Smooth muscle cell (in vitro differentiated cells): ENCODE measurements at regions not wholly inside any gene's neighbourhood (a gene's known extent, or its start where the extent isn't known, plus 50 kb on each side); places are given as distances from the start of the nearest gene placed in this dataset.

ENCODE experiments used
- DNase-seq: peaks from one replicate; lab custom pipeline; 2025; ENCODE audit not compliant: unreplicated experiment; lab: John Stamatoyannopoulos, UW
- H2AFZ ChIP-seq: fragments of 200-600 bp; sonication (generic); 2 replicates; pipeline ENCODE4 v1.6.0; 2016; ENCODE audit warnings: antibody characterized with exemption, low read depth, mild to moderate bottlenecking
- H3F3A ChIP-seq: fragments of 200-600 bp; sonication (generic); 2 replicates; pipeline ENCODE4 v1.6.0; 2017; ENCODE audit warnings: antibody characterized with exemption, low read depth
- H3K27ac ChIP-seq: fragments of 200-600 bp; sonication (generic); 2 replicates; pipeline ENCODE4 v1.5.1; 2016; ENCODE audit warnings: low read depth, mild to moderate bottlenecking
- H3K27me3 ChIP-seq: fragments of 200-600 bp; sonication (generic); 2 replicates; pipeline ENCODE4 v1.6.1; 2016; ENCODE audit warnings: low read depth, mild to moderate bottlenecking
- H3K36me3 ChIP-seq: fragments of 200-600 bp; sonication (generic); 2 replicates; pipeline ENCODE4 v1.5.1; 2016; ENCODE audit warnings: low read depth
- H3K4me1 ChIP-seq: fragments of 200-600 bp; sonication (generic); 2 replicates; pipeline ENCODE4 v1.5.1; 2016; ENCODE audit warnings: low read depth
- H3K4me2 ChIP-seq: fragments of 200-600 bp; sonication (generic); 2 replicates; pipeline ENCODE4 v1.6.0; 2016; ENCODE audit warnings: mild to moderate bottlenecking
- H3K4me3 ChIP-seq: fragments of 200-600 bp; sonication (generic); 2 replicates; pipeline ENCODE4 v1.5.1; 2016; ENCODE audit warnings: mild to moderate bottlenecking
- H3K79me2 ChIP-seq: fragments of 200-600 bp; sonication (generic); 2 replicates; pipeline ENCODE4 v1.6.0; 2016; ENCODE audit warnings: low read depth, mild to moderate bottlenecking
- H3K9ac ChIP-seq: fragments of 200-600 bp; sonication (generic); 2 replicates; pipeline ENCODE4 v1.6.0; 2016; ENCODE audit warnings: low read depth
- H3K9me3 ChIP-seq: fragments of 200-600 bp; sonication (generic); replicated peaks from 2 replicates; pipeline ENCODE4 v1.5.1; 2016; ENCODE audit warnings: low read depth
- H4K20me1 ChIP-seq: fragments of 200-600 bp; sonication (generic); 2 replicates; pipeline ENCODE4 v1.6.0; 2016; ENCODE audit warnings: low read depth
- CTCF ChIP-seq: fragments of 200-600 bp; sonication (generic); IDR thresholded peaks from 2 replicates; pipeline ENCODE4 v1.5.1; 2017; ENCODE audit warnings: borderline replicate concordance, mild to moderate bottlenecking, antibody characterized with exemption; ENCODE audit not compliant: insufficient read depth, poor library complexity, severe bottlenecking
- WGBS: methylation state at CpG from one replicate; pipeline ENCODE4 v1.1.7; 2016; ENCODE audit warnings: low lambda C conversion rate; 5-methylcytosine and 5-hydroxymethylcytosine counted together

- TF ChIP-seq CTCF = no peak
- Histone ChIP-seq H2AFZ (no peak overlapping the region), H4K20me1 (no peaks in the 10 kb centered on the region), H3K9ac (no peak overlapping the region), H3K4me3 (no peak overlapping the region), H3K36me3 (no peaks in the 10 kb centered on the region), H3K79me2 (no peaks in the 10 kb centered on the region), H3F3A (no peaks in the 10 kb centered on the region), H3K4me1 (no peaks in the 10 kb centered on the region), H3K4me2 (no peak overlapping the region), H3K27me3 (no peaks in the 10 kb centered on the region), H3K9me3 (no peaks in the 10 kb centered on the region), H3K27ac (no peak overlapping the region)
- DNase-seq = no peak
- WGBS = 96% methylated on average over 1 of the region's 1 CpG
Observed at GRCh38 chr3:147987549-147987948, 578.4 kb downstream of the ZIC1 start.

GRCh38 chr3:147989344-147989743 lies 580.2 kb downstream of the ZIC1 start:
- no peak overlapping the region for H3K9ac ChIP-seq
- WGBS = 97% methylated on average over 24 of the region's 27 CpGs

GRCh38 chr3:148002705-148003205 lies 593.6 kb downstream of the ZIC1 start:
- Histone ChIP-seq H4K20me1 (no peaks in the 10 kb centered on the region), H3K4me1 (peaks cover 24% of the 10 kb centered on the region), H3K79me2 (no peaks in the 10 kb centered on the region), H3F3A (no peaks in the 10 kb centered on the region), H3K4me2 (no peak overlapping the region), H3K9me3 (peaks cover 4% of the 10 kb centered on the region), H3K27ac (no peak overlapping the region), H3K4me3 (no peak overlapping the region), H2AFZ (no peak overlapping the region), H3K36me3 (no peaks in the 10 kb centered on the region), H3K9ac (no peak overlapping the region), H3K27me3 (no peaks in the 10 kb centered on the region)
- WGBS = 87% methylated on average over 4 of the region's 4 CpGs
- TF ChIP-seq CTCF = no peak
- DNase-seq = no peak

More at GRCh38 chr3:147989344-147989743, 580.2 kb downstream of the ZIC1 start:
- Histone ChIP-seq H3F3A (no peaks in the 10 kb centered on the region), H2AFZ (no peak overlapping the region), H3K36me3 (no peaks in the 10 kb centered on the region), H4K20me1 (no peaks in the 10 kb centered on the region), H3K9me3 (no peaks in the 10 kb centered on the region), H3K4me1 (no peaks in the 10 kb centered on the region), H3K4me3 (no peak overlapping the region), H3K79me2 (no peaks in the 10 kb centered on the region), H3K27ac (no peak overlapping the region), H3K4me2 (no peak overlapping the region), H3K27me3 (no peaks in the 10 kb centered on the region)
- no peak for DNase-seq
- TF ChIP-seq CTCF = no peak

GRCh38 chr3:148004331-148004730 lies 595.2 kb downstream of the ZIC1 start:
- no peaks in the 10 kb centered on the region for H3K79me2 ChIP-seq
- H3F3A ChIP-seq = no peaks in the 10 kb centered on the region
- H2AFZ ChIP-seq = no peak overlapping the region
- H3K36me3 ChIP-seq = no peaks in the 10 kb centered on the region
- H3K9ac ChIP-seq = no peak overlapping the region
- H3K4me2 ChIP-seq = no peak overlapping the region
- no peak overlapping the region for H3K4me3 ChIP-seq
- no peak overlapping the region for H3K27ac ChIP-seq
- 82% methylated on average over 3 of the region's 3 CpGs for WGBS
- no peak for TF ChIP-seq CTCF
- H3K9me3 ChIP-seq = no peaks in the 10 kb centered on the region
- H3K27me3 ChIP-seq = no peaks in the 10 kb centered on the region
- peaks cover 24% of the 10 kb centered on the region for H3K4me1 ChIP-seq
- DNase-seq = no peak
- no peaks in the 10 kb centered on the region for H4K20me1 ChIP-seq
